HepG2 (cell line): ENCODE measurements at regions not wholly inside any gene's neighbourhood (a gene's known extent, or its start where the extent isn't known, plus 50 kb on each side); places are given as distances from the start of the nearest gene placed in this dataset.

Source experiments
- U2AF2 ChIP-seq: fragments of 200-400 bp; formaldehyde crosslinking; IDR thresholded peaks from 2 replicates; pipeline ENCODE4 v1.6.1; 2017; ENCODE audit warnings: low read depth, mild to moderate bottlenecking, low read length
- ZNF557 ChIP-seq: sonication (generic); formaldehyde crosslinking; IDR thresholded peaks from 2 replicates; pipeline ENCODE4 v1.4.0; 2020; ENCODE audit warnings: missing genetic modification reagents

DNA sequence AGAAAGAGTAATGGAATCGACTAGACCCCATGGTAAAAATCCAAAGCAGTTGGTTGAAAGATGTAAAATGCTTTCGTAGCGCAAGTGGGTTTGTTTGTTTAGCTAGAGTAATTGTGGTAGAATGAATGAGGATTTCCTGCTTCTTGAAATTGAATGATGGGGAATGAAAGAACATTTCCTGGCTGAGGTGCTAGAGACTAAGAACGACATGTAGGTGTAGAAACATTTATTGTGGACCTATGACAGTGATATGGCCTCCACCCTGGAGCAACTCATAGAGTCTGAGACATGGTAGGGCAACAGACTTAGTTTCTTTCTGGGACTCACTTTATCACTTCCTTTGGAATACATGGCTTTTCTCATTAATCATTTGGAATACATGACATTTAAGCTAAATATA lies 467.6 kb upstream of the CFAP20DC start:
- no peak for TF ChIP-seq ZNF557 (CRISPR knock-in tag)
- no peak for TF ChIP-seq U2AF2
